GM12878 (cell line): ENCODE measurements at regions not wholly inside any gene's neighbourhood (a gene's known extent, or its start where the extent isn't known, plus 50 kb on each side); places are given as distances from the start of the nearest gene placed in this dataset.

Experiments
- CHD4 ChIP-seq: fragments of 200-600 bp; sonication (generic); IDR thresholded peaks from 2 replicates; pipeline ENCODE4 v1.6.1; 2016; ENCODE audit warnings: mild to moderate bottlenecking
- HDGF ChIP-seq: fragments of 450-650 bp; IDR thresholded peaks from 2 replicates; pipeline ENCODE4 v1.6.1; 2016; ENCODE audit warnings: antibody characterized with exemption
- POLR2A ChIP-seq: IDR thresholded peaks from 2 replicates; pipeline ENCODE4 v1.6.1; 2011; ENCODE audit warnings: low read depth, mild to moderate bottlenecking, low read length
- SP1 ChIP-seq: IDR thresholded peaks from one replicate; pipeline ENCODE4 v1.6.1; 2011; ENCODE audit warnings: low read depth, low read length
- TF ChIP-seq, protein P1 (sequence below), 3 experiments: IDR thresholded peaks in 2 of 3; conservative IDR thresholded peaks in 1 of 3; 2 replicates each; pipeline ENCODE4 v1.5.1; 2011; ENCODE audit warnings: low read depth in 3 of 3, low read length in 3 of 3, mild to moderate bottlenecking in 3 of 3, control low read depth in 2 of 3, moderate library complexity in 2 of 3, inconsistent platforms in 1 of 3, mixed read lengths in 1 of 3; ENCODE audit not compliant: control insufficient read depth in 2 of 3, insufficient read depth in 1 of 3; ENCODE audit errors: extremely low read depth in 1 of 3
- TF ChIP-seq, protein P2 (sequence below): fragments of 450-650 bp; formaldehyde crosslinking; IDR thresholded peaks from 2 replicates; pipeline ENCODE4 v1.4.0; 2022; ENCODE audit warnings: mild to moderate bottlenecking, moderate library complexity

GRCh38 chrX:42930071-42930470, 152.1 kb upstream of the PPP1R2C start:
- no peak for TF ChIP-seq HDGF
- TF ChIP-seq, protein P1, sequence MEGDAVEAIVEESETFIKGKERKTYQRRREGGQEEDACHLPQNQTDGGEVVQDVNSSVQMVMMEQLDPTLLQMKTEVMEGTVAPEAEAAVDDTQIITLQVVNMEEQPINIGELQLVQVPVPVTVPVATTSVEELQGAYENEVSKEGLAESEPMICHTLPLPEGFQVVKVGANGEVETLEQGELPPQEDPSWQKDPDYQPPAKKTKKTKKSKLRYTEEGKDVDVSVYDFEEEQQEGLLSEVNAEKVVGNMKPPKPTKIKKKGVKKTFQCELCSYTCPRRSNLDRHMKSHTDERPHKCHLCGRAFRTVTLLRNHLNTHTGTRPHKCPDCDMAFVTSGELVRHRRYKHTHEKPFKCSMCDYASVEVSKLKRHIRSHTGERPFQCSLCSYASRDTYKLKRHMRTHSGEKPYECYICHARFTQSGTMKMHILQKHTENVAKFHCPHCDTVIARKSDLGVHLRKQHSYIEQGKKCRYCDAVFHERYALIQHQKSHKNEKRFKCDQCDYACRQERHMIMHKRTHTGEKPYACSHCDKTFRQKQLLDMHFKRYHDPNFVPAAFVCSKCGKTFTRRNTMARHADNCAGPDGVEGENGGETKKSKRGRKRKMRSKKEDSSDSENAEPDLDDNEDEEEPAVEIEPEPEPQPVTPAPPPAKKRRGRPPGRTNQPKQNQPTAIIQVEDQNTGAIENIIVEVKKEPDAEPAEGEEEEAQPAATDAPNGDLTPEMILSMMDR (IDR thresholded peaks at IDR 0.05 in 2 of 3, conservative IDR thresholded peaks at IDR 0.05 in 1 of 3; ENCODE audit: control insufficient read depth in 2 of 3, extremely low read depth in 1 of 3, insufficient read depth in 1 of 3, low read depth in 3 of 3, low read length in 3 of 3): no peak
- TF ChIP-seq CHD4: no peak
- no peak for TF ChIP-seq POLR2A
- TF ChIP-seq, protein P2, sequence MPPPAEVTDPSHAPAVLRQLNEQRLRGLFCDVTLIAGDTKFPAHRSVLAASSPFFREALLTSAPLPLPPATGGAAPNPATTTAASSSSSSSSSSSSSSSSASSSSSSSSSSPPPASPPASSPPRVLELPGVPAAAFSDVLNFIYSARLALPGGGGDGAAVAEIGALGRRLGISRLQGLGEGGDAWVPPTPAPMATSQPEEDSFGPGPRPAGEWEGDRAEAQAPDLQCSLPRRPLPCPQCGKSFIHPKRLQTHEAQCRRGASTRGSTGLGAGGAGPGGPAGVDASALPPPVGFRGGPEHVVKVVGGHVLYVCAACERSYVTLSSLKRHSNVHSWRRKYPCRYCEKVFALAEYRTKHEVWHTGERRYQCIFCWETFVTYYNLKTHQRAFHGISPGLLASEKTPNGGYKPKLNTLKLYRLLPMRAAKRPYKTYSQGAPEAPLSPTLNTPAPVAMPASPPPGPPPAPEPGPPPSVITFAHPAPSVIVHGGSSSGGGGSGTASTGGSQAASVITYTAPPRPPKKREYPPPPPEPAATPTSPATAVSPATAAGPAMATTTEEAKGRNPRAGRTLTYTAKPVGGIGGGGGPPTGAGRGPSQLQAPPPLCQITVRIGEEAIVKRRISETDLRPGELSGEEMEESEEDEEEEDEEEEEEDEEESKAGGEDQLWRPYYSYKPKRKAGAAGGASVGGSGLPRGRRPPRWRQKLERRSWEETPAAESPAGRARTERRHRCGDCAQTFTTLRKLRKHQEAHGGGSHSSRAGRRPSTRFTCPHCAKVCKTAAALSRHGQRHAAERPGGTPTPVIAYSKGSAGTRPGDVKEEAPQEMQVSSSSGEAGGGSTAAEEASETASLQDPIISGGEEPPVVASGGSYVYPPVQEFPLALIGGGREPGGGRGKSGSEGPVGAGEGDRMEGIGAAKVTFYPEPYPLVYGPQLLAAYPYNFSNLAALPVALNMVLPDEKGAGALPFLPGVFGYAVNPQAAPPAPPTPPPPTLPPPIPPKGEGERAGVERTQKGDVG (CRISPR knock-in tag): no peak
- no peak for TF ChIP-seq SP1
